Neural progenitor cell (in vitro differentiated cells): ENCODE measurements at regions not wholly inside any gene's neighbourhood (a gene's known extent, or its start where the extent isn't known, plus 50 kb on each side); places are given as distances from the start of the nearest gene placed in this dataset.

Source experiments
- EZH2 ChIP-seq: fragments of 200-600 bp; sonication (generic); IDR thresholded peaks from 2 replicates; pipeline ENCODE4 v1.6.1; 2017; ENCODE audit warnings: antibody characterized with exemption, mild to moderate bottlenecking, moderate library complexity
- EZH2phosphoT487 ChIP-seq: fragments of 200-600 bp; sonication (generic); IDR thresholded peaks from 2 replicates; pipeline ENCODE4 v1.6.1; 2017; ENCODE audit warnings: antibody characterized with exemption
- TF ChIP-seq, protein P1 (sequence below): fragments of 200-600 bp; sonication (generic); IDR thresholded peaks from 2 replicates; pipeline ENCODE4 v1.5.1; 2017; ENCODE audit warnings: antibody characterized with exemption, mild to moderate bottlenecking

DNA sequence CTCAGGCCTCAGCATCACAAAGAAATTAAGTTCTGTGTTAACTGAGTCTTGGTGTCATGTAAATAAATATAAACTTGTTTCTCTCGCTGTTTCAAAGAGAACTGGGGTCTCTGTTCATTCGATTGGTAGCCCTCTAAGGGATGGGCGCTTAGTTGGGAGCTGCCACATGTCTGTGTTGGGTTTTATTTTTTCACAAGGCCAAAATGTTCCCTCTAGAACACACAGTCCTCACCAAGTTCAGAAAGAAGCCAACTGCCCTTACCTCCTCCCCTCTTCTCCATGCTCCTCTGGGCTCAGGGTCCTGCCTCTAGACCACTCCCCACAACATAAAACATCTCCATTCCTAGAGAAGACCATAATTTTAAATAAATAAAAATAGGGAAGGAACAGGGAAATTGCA lies 490.9 kb downstream of the TNS1 start:
- TF ChIP-seq, protein P1, sequence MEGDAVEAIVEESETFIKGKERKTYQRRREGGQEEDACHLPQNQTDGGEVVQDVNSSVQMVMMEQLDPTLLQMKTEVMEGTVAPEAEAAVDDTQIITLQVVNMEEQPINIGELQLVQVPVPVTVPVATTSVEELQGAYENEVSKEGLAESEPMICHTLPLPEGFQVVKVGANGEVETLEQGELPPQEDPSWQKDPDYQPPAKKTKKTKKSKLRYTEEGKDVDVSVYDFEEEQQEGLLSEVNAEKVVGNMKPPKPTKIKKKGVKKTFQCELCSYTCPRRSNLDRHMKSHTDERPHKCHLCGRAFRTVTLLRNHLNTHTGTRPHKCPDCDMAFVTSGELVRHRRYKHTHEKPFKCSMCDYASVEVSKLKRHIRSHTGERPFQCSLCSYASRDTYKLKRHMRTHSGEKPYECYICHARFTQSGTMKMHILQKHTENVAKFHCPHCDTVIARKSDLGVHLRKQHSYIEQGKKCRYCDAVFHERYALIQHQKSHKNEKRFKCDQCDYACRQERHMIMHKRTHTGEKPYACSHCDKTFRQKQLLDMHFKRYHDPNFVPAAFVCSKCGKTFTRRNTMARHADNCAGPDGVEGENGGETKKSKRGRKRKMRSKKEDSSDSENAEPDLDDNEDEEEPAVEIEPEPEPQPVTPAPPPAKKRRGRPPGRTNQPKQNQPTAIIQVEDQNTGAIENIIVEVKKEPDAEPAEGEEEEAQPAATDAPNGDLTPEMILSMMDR = no peak
- no peak for TF ChIP-seq EZH2phosphoT487
- no peak for TF ChIP-seq EZH2
